Esophagus muscularis mucosa (tissue), 4 donors: ENCODE measurements at regions not wholly inside any gene's neighbourhood (a gene's known extent, or its start where the extent isn't known, plus 50 kb on each side); places are given as distances from the start of the nearest gene placed in this dataset.

Experiments
- DNase-seq: peaks from one replicate; pipeline ENCODE4 v3.0.0-alpha.2; 2017; ENCODE audit errors: extremely low spot score
- H3K27ac ChIP-seq, 4 donors: fragments of 200-600 bp; sonication (generic); replicated peaks in 1 of 4; 1 replicate in 3 of 4; 2 replicates in 1 of 4; pipeline ENCODE4 v1.5.1; 2016 to 2019; ENCODE audit warnings: mild to moderate bottlenecking in 1 of 4
- H3K27me3 ChIP-seq, 4 donors: fragments of 200-600 bp; sonication (generic); one replicate each; pipeline versions ENCODE4 v1.5.1 to v1.6.0; 2016 to 2019
- H3K36me3 ChIP-seq, 4 donors: fragments of 200-600 bp; sonication (generic); one replicate each; pipeline ENCODE4 v1.5.1; 2016 to 2019
- H3K4me1 ChIP-seq, 4 donors: fragments of 200-600 bp; sonication (generic); one replicate each; pipeline ENCODE4 v1.5.1; 2016 to 2019
- H3K4me3 ChIP-seq, 4 donors: fragments of 200-600 bp; sonication (generic); 1 replicate in 2 of 4; 2 replicates in 2 of 4; pipeline ENCODE4 v1.5.1; 2016 to 2019; ENCODE audit warnings: mild to moderate bottlenecking in 4 of 4, moderate library complexity in 1 of 4
- H3K9me3 ChIP-seq, 4 donors: fragments of 200-600 bp; sonication (generic); 1 replicate in 3 of 4; 2 replicates in 1 of 4; pipeline ENCODE4 v1.5.1; 2016 to 2019
- EP300 ChIP-seq: sonication (generic); formaldehyde crosslinking; IDR thresholded peaks from one replicate; pipeline ENCODE4 v1.6.1; 2017; ENCODE audit warnings: antibody characterized with exemption
- POLR2A ChIP-seq: fragments of 450-650 bp; IDR thresholded peaks from one replicate; pipeline ENCODE4 v1.6.1; 2017; ENCODE audit warnings: antibody characterized with exemption, moderate library complexity, mild to moderate bottlenecking, low read depth
- POLR2AphosphoS5 ChIP-seq, 2 donors: sonication (generic); formaldehyde crosslinking; IDR thresholded peaks; one replicate each; pipeline ENCODE4 v1.6.1; 2017; ENCODE audit warnings: antibody characterized with exemption in 2 of 2
- WGBS: methylation state at CpG from one replicate; pipeline ENCODE4 v1.1.5; 2018; 5-methylcytosine and 5-hydroxymethylcytosine counted together
- intact Hi-C: fragments of 100-400 bp; cut with DNase I; formaldehyde crosslinking; loops from one replicate; pipeline ENCODE4 v1.15.1; 2023
- TF ChIP-seq, protein P1 (sequence below), 3 experiments: fragments of 200-600 bp in 2 of 3; fragments of 450-650 bp in 1 of 3; sonication (generic) in 2 of 3; IDR thresholded peaks; one replicate each; pipeline ENCODE4 v1.5.1; 2017 to 2019; ENCODE audit warnings: antibody characterized with exemption in 3 of 3, mild to moderate bottlenecking in 2 of 3, moderate library complexity in 1 of 3

DNA sequence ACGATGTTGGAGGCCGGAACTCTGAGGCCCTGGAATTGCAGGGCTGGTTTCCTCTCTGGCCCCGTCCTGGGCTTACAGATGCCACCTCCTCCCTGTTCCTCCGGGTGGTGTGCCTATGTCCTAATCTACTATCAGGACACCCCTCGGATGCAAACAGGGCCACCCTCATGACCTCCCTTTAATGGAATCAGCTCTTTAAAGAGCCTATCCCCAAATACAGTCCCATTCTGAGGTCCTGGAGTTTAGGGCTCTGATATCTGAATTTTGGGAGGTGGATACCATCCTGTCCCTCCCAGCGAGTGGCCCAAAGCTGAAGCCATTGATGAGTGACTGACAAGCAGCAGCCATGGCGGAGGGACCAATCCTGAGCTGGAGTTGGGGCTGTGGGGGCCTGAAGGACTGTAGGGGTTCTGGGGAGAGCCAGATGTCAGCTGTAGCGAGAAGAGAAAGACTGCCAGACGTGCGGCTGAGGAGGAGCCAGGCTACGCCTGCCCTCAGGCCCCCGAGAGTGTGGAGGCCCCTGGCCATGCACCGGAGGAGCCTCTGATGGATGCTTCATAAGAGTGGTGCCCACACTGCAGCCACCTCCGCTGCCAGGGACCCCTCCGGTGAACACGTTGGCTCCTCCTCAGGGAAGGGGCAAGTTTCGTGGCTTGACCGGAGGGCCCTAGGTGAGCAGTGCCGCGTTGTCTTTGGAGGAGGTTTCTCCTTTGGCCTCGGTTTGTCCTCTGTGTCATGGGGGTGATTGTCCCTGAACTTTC is 100.2 kb downstream of the KIF26A start:
- intact Hi-C loops: no loop called here
- Histone ChIP-seq H3K36me3 (no peaks in the 10 kb centered on the region), H3K4me3 (no peak overlapping the region), H3K4me1 (no peaks in the 10 kb centered on the region), H3K27me3 (peaks cover 0 to 7% (median 0%) of the 10 kb centered on the region in 4 donors), H3K27ac (no peak overlapping the region), H3K9me3 (peaks cover 0 to 35% (median 20%) of the 10 kb centered on the region in 4 donors)
- DNase-seq: no peak
- no peak for TF ChIP-seq POLR2AphosphoS5 (IDR thresholded peaks at IDR 0.05)
- TF ChIP-seq, protein P1, sequence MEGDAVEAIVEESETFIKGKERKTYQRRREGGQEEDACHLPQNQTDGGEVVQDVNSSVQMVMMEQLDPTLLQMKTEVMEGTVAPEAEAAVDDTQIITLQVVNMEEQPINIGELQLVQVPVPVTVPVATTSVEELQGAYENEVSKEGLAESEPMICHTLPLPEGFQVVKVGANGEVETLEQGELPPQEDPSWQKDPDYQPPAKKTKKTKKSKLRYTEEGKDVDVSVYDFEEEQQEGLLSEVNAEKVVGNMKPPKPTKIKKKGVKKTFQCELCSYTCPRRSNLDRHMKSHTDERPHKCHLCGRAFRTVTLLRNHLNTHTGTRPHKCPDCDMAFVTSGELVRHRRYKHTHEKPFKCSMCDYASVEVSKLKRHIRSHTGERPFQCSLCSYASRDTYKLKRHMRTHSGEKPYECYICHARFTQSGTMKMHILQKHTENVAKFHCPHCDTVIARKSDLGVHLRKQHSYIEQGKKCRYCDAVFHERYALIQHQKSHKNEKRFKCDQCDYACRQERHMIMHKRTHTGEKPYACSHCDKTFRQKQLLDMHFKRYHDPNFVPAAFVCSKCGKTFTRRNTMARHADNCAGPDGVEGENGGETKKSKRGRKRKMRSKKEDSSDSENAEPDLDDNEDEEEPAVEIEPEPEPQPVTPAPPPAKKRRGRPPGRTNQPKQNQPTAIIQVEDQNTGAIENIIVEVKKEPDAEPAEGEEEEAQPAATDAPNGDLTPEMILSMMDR (IDR thresholded peaks at IDR 0.05): no peak
- TF ChIP-seq EP300: no peak
- no peak for TF ChIP-seq POLR2A
- 100% methylated on average over 5 of the region's 21 CpGs for WGBS

DNA sequence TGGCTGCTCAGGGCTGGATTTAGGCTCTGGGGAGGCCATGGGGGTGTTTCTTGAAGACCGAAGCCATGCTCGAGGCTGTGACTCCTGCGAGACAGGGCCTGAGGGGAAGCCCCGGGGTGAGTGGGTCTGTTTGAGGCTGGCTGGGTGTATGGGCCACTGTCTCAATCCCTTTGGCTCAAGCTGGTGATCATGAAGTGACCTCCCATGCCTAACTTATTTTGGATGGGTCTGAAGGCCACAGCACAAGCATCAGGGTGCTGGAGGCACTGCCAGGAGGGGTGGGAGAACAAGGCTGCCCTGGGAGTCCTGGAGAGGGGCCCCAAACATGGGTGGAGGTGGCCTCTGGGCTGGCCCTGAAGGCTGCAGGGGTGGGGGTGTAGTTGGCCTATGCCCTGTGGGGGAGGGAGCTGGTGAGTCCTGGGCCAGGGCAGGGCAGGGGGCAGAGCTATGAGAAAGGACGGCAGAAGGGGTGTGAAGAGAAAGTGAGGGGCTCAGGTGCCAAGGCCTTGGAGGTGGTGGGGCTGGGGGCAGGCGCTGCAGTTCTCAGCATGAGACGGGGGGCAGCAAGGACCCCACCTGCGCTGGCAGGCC is 100.9 kb downstream of the KIF26A start:
- Histone ChIP-seq H3K9me3 (peaks cover 0 to 31% (median 17%) of the 10 kb centered on the region in 4 donors), H3K27ac (no peak overlapping the region), H3K27me3 (peaks cover 0 to 9% (median 0%) of the 10 kb centered on the region in 4 donors), H3K4me3 (no peak overlapping the region), H3K4me1 (no peaks in the 10 kb centered on the region), H3K36me3 (no peaks in the 10 kb centered on the region)
- DNase-seq: no peak
- intact Hi-C loops: no loop called here
- no peak for TF ChIP-seq POLR2A
- TF ChIP-seq POLR2AphosphoS5 (IDR thresholded peaks at IDR 0.05): no peak
- TF ChIP-seq EP300: no peak
- 76% methylated on average over 8 of the region's 8 CpGs for WGBS

DNA sequence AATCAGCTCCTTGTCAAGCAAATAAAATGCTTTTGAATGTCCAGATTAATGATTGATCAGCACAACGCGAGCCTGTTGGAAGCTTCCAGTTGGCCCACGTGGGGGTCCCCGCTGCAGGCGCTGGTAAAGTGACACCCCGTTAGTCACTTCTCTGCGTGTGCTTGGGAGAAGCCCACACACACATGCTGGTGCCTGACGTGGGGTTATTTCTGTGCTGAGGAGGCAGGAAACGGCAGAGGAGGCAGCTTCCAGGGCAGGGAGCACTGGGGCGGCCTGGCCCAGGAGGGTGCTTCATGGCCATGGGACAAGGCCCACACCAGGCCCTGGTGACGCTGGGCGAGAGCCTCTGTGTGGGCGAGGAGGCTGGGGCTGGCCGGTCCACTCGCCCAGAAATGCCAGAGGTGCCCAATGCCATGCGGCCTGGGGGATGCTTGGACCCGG is 101.5 kb downstream of the KIF26A start:
- 64% methylated on average over 15 of the region's 17 CpGs for WGBS
- no peak for TF ChIP-seq POLR2A
- TF ChIP-seq, protein P1 (IDR thresholded peaks at IDR 0.05): no peak
- TF ChIP-seq POLR2AphosphoS5 (IDR thresholded peaks at IDR 0.05): no peak
- TF ChIP-seq EP300: no peak
- intact Hi-C loops: no loop called here

DNA sequence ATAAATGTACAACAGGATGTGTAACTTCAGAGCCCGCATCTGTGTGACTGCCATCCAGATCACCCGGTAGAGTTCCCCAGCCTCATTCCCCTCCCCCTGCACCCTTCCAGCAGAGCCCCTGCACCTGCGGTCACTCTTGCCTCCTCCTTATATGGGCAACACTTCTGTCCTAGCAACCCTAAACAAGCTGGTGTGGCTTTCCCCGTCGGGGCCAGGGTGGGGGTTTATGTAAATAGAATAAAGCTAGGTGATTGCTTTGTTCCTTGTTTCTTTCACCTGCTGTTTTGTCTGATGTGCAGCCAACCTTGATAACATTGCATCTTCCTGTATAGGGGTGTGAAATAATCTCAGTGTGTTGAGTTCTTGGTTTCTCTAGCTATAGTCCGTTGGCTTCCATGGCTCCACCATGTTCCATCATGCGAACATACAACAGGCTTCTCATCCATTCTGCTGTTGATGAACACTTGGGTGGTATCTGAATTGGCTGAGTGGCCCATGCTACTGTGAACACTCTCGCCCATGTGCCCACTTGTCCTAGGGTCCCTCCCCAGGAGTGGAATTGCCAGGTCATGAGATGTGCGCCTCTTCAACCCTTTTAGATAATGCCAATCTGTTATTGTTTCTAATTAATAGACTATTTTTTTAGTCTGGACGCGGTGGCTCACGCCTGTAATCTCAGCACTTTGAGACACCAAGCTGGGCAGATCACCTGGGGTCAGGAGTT is 102.2 kb downstream of the KIF26A start:
- no peak for DNase-seq
- Histone ChIP-seq H3K4me3 (no peak overlapping the region), H3K4me1 (no peaks in the 10 kb centered on the region), H3K27ac (no peak overlapping the region), H3K27me3 (peaks cover 0 to 19% (median 0%) of the 10 kb centered on the region in 4 donors), H3K36me3 (no peaks in the 10 kb centered on the region), H3K9me3 (peaks cover 0 to 39% (median 26%) of the 10 kb centered on the region in 4 donors)
- 73% methylated on average over 12 of the region's 12 CpGs for WGBS
- TF ChIP-seq EP300: no peak
- TF ChIP-seq POLR2AphosphoS5 (IDR thresholded peaks at IDR 0.05): no peak
- no peak for TF ChIP-seq POLR2A
- TF ChIP-seq, protein P1 (IDR thresholded peaks at IDR 0.05): no peak
- intact Hi-C loops: no loop called here

More for the DNA sequence above, 101.5 kb downstream of the KIF26A start:
- Histone ChIP-seq H3K27ac (no peak overlapping the region), H3K36me3 (no peaks in the 10 kb centered on the region), H3K9me3 (peaks cover 0 to 32% (median 19%) of the 10 kb centered on the region in 4 donors), H3K4me1 (no peaks in the 10 kb centered on the region), H3K4me3 (no peak overlapping the region), H3K27me3 (peaks cover 0 to 15% (median 0%) of the 10 kb centered on the region in 4 donors)
- DNase-seq: no peak

GRCh38 chr14:104243200-104243599 is 104.8 kb downstream of the KIF26A start:
- no peak for DNase-seq
- no peaks in the 10 kb centered on the region for H3K36me3 ChIP-seq
- H3K27ac ChIP-seq: no peak overlapping the region
- H3K4me1 ChIP-seq: no peaks in the 10 kb centered on the region
- intact Hi-C loops: no loop called here
- TF ChIP-seq, protein P1 (IDR thresholded peaks at IDR 0.05): no peak
- TF ChIP-seq EP300: no peak
- TF ChIP-seq POLR2A: no peak
- TF ChIP-seq POLR2AphosphoS5 (IDR thresholded peaks at IDR 0.05): no peak
- H3K27me3 ChIP-seq: peaks cover 0 to 19% (median 0%) of the 10 kb centered on the region in 4 donors
- 86% methylated on average over 1 of the region's 1 CpG for WGBS
- peaks cover 0 to 30% (median 22%) of the 10 kb centered on the region in 4 donors for H3K9me3 ChIP-seq
- H3K4me3 ChIP-seq: no peak overlapping the region
